PC-3 (cell line): ENCODE measurements at regions not wholly inside any gene's neighbourhood (a gene's known extent, or its start where the extent isn't known, plus 50 kb on each side); places are given as distances from the start of the nearest gene placed in this dataset.

Experiments used
- ATAC-seq: fragments of 200-7000 bp; cut with Tn5 transposase; 2 replicates; pipeline ENCODE4 v1.9.1; 2020; ENCODE audit warnings: mild to moderate bottlenecking, moderate library complexity
- BruUV-seq: library from RNA; stranded (reverse); fragments of 400-500 nt; replicated peaks from 2 replicates; lab custom pipeline; 2021; lab: Mats Ljungman, UMichigan
- CTCF ChIA-PET: fragments of 300-600 bp; sonication (Branson Sonifier 250); formaldehyde crosslinking; loops from one replicate; lab custom pipeline; 2022; ENCODE audit warnings: antibody characterized with exemption; lab: Charles Lee
- POLR2A ChIA-PET: fragments of 300-600 bp; sonication (Branson Sonifier 250); formaldehyde crosslinking; loops from one replicate; lab custom pipeline; 2022; ENCODE audit warnings: antibody characterized with exemption; ENCODE audit not compliant: unreplicated experiment; lab: Charles Lee
- DNase-seq: peaks from one replicate; pipeline ENCODE4 v3.0.0-alpha.2; 2015
- H2AFZ ChIP-seq: fragments of 300-600 bp; sonication (generic); 2 replicates; pipeline ENCODE4 v1.6.0; 2016; ENCODE audit warnings: antibody characterized with exemption, low read length
- H3F3A ChIP-seq: fragments of 300-600 bp; sonication (generic); one replicate; pipeline ENCODE4 v1.6.0; 2017; ENCODE audit warnings: antibody characterized with exemption, low read length, control low read depth, mild to moderate bottlenecking; ENCODE audit not compliant: unreplicated experiment
- H3K27ac ChIP-seq: fragments of 300-600 bp; sonication (generic); 2 replicates; pipeline ENCODE4 v1.5.1; 2016; ENCODE audit warnings: mild to moderate bottlenecking, low read length
- H3K27me3 ChIP-seq: fragments of 300-600 bp; sonication (generic); 2 replicates; pipeline ENCODE4 v1.6.1; 2016; ENCODE audit warnings: low read length, mixed read lengths
- H3K36me3 ChIP-seq: fragments of 300-600 bp; sonication (generic); 2 replicates; pipeline ENCODE4 v1.6.1; 2016; ENCODE audit warnings: low read depth, mixed run types, low read length, mixed read lengths
- H3K4me1 ChIP-seq: fragments of 300-600 bp; sonication (generic); 2 replicates; pipeline ENCODE4 v1.5.1; 2016; ENCODE audit warnings: low read length; ENCODE audit not compliant: insufficient read depth
- H3K4me2 ChIP-seq: fragments of 300-600 bp; sonication (generic); 2 replicates; pipeline ENCODE4 v1.6.0; 2016; ENCODE audit warnings: low read length
- H3K4me3 ChIP-seq: fragments of 300-600 bp; sonication (generic); 2 replicates; pipeline ENCODE4 v1.5.1; 2016; ENCODE audit warnings: mild to moderate bottlenecking, low read length, mixed read lengths
- H3K79me2 ChIP-seq: fragments of 300-600 bp; sonication (generic); 2 replicates; pipeline ENCODE4 v1.6.1; 2017; ENCODE audit warnings: low read length, mixed read lengths
- H3K9ac ChIP-seq: fragments of 300-600 bp; sonication (generic); 2 replicates; pipeline ENCODE4 v1.6.0; 2016; ENCODE audit warnings: mild to moderate bottlenecking, low read length
- H3K9me2 ChIP-seq: fragments of 300-600 bp; sonication (generic); replicated peaks from 2 replicates; pipeline ENCODE4 v1.6.1; 2016; ENCODE audit warnings: mixed run types, low read length, mixed read lengths
- H3K9me3 ChIP-seq: fragments of 300-600 bp; sonication (generic); 2 replicates; pipeline ENCODE4 v1.6.1; 2016; ENCODE audit warnings: low read length, mixed read lengths
- H4K20me1 ChIP-seq: fragments of 300-600 bp; sonication (generic); 2 replicates; pipeline ENCODE4 v1.6.1; 2016; ENCODE audit warnings: low read length, mixed read lengths
- CTCF ChIP-seq: fragments of 300-600 bp; sonication (generic); conservative IDR thresholded peaks from 2 replicates; pipeline ENCODE4 v1.5.1; 2017; ENCODE audit warnings: antibody characterized with exemption, low read depth, mild to moderate bottlenecking, low read length
- EZH2 ChIP-seq: fragments of 300-600 bp; sonication (generic); IDR thresholded peaks from one replicate; pipeline ENCODE4 v1.6.1; 2017; ENCODE audit warnings: antibody characterized with exemption, mild to moderate bottlenecking, low read length; ENCODE audit not compliant: unreplicated experiment
- EZH2phosphoT487 ChIP-seq: fragments of 300-600 bp; sonication (generic); IDR thresholded peaks from 2 replicates; pipeline ENCODE4 v1.6.1; 2018; ENCODE audit warnings: mild to moderate bottlenecking, antibody characterized with exemption, low read length, borderline replicate concordance
- intact Hi-C: fragments of 100-400 bp; cut with micrococcal nuclease; formaldehyde crosslinking; loops from 2 replicates; pipeline ENCODE4 v1.9.0; 2023

- intact Hi-C loops: loop anchor here (1.0 to 5.0 kb wide), 4 partner anchors 18 to 160 kb away; no protein-coding TSS in a partner anchor
Measured at GRCh38 chr10:57884407-57884806, 383.3 kb downstream of the IPMK start.

GRCh38 chr10:57880446-57881227 is 387.1 kb downstream of the IPMK start:
- ATAC-seq: peak; percentile 66
- Histone ChIP-seq H3F3A (no peaks in the 10 kb centered on the region), H3K4me3 (no peak overlapping the region), H3K9ac (no peak overlapping the region), H3K79me2 (no peaks in the 10 kb centered on the region), H2AFZ (no peak overlapping the region), H3K9me3 (no peaks in the 10 kb centered on the region), H3K4me1 (peaks cover 19% of the 10 kb centered on the region), H3K27me3 (no peaks in the 10 kb centered on the region), H4K20me1 (no peaks in the 10 kb centered on the region), H3K27ac (no peak overlapping the region), H3K4me2 (peak overlapping the region; percentile 11; the same call in 1 of the 2 replicates), H3K36me3 (no peaks in the 10 kb centered on the region), H3K9me2 (no peaks in the 10 kb centered on the region)
- ChIA-PET CTCF (no interaction called here), POLR2A (interaction anchor here (0.7 kb wide), 1 partner anchor 90 kb away, joined by 3 read pairs; no protein-coding TSS in a partner anchor)
- no peak for TF ChIP-seq CTCF
- no peak for TF ChIP-seq EZH2phosphoT487
- TF ChIP-seq EZH2: no peak
- no TSS peak for BruUV-seq
- peak; percentile 73 for DNase-seq
- intact Hi-C loops: loop anchor here (1.0 to 5.0 kb wide), 3 partner anchors 42 to 142 kb away; no protein-coding TSS in a partner anchor

More at GRCh38 chr10:57884407-57884806, 383.3 kb downstream of the IPMK start:
- Histone ChIP-seq H3K27ac (no peak overlapping the region), H4K20me1 (no peaks in the 10 kb centered on the region), H3K27me3 (no peaks in the 10 kb centered on the region), H3K4me1 (peaks cover 15% of the 10 kb centered on the region), H3K4me2 (no peak overlapping the region), H3K9me3 (no peaks in the 10 kb centered on the region), H3K36me3 (no peaks in the 10 kb centered on the region), H3K9me2 (no peaks in the 10 kb centered on the region), H3F3A (no peaks in the 10 kb centered on the region), H3K79me2 (no peaks in the 10 kb centered on the region), H3K4me3 (no peak overlapping the region), H3K9ac (no peak overlapping the region), H2AFZ (no peak overlapping the region)
- DNase-seq (no peak), ATAC-seq (peak; percentile 54)
- CTCF ChIA-PET: interaction anchor here (1.0 kb wide), 1 partner anchor 269 kb away, joined by 3 read pairs; no protein-coding TSS in a partner anchor
- BruUV-seq: no TSS peak
- no peak for TF ChIP-seq CTCF
- no peak for TF ChIP-seq EZH2phosphoT487
- TF ChIP-seq EZH2: no peak
- POLR2A ChIA-PET: no interaction called here

GRCh38 chr10:57874810-57875209 is 392.9 kb downstream of the IPMK start:
- Histone ChIP-seq H3K9ac (no peak overlapping the region), H3K36me3 (no peaks in the 10 kb centered on the region), H3K9me2 (no peaks in the 10 kb centered on the region), H3K79me2 (no peaks in the 10 kb centered on the region), H2AFZ (no peak overlapping the region), H3K27me3 (no peaks in the 10 kb centered on the region), H3F3A (no peaks in the 10 kb centered on the region), H3K9me3 (no peaks in the 10 kb centered on the region), H3K4me2 (no peak overlapping the region), H3K4me3 (no peak overlapping the region), H3K4me1 (peaks cover 10% of the 10 kb centered on the region; the same call in 1 of the 2 replicates), H3K27ac (no peak overlapping the region), H4K20me1 (no peaks in the 10 kb centered on the region)
- CTCF ChIA-PET: no interaction called here
- no peak for ATAC-seq
- intact Hi-C loops: no loop called here
- no peak for DNase-seq
- no TSS peak for BruUV-seq
- TF ChIP-seq CTCF: no peak
- no peak for TF ChIP-seq EZH2phosphoT487
- no peak for TF ChIP-seq EZH2
- POLR2A ChIA-PET: no interaction called here
